ENCODE measurements at regions not wholly inside any gene's neighbourhood (a gene's known extent, or its start where the extent isn't known, plus 50 kb on each side); places are given as distances from the start of the nearest gene placed in this dataset.

DNA sequence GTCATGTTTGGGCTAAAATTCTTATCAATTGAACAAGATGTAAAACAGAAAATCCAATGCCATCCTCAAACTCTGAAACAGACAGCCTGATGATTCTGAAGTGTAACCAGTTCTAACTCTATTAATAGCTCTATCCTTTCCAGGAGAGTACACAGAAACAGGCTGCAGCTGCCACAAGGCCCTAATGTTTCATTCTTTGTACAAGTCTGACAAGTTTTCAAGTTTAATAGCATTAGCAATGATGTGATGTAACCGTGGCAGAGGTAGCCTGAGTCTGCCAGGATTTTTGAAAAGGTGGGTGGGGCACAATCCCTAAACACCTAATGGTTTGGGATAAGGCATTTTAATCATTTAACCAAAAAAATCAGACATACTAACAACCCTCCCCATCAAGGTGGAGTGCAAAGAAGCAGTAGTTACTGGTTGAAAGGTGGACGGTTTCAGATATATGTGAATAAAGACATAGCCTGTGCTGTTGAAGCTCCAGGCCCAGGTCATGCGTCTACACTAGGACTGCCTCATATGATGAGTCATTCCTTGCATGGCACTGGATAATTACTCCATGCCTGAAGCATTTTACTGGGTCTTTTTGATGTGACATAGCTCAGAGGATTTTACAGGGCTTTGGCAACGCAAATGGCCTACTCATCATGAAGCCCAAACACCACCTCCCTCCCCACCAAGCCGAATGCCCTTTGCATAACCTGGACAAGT, 145.1 kb upstream of the GRIP1 start (continued):
- TF ChIP-seq, protein P1, sequence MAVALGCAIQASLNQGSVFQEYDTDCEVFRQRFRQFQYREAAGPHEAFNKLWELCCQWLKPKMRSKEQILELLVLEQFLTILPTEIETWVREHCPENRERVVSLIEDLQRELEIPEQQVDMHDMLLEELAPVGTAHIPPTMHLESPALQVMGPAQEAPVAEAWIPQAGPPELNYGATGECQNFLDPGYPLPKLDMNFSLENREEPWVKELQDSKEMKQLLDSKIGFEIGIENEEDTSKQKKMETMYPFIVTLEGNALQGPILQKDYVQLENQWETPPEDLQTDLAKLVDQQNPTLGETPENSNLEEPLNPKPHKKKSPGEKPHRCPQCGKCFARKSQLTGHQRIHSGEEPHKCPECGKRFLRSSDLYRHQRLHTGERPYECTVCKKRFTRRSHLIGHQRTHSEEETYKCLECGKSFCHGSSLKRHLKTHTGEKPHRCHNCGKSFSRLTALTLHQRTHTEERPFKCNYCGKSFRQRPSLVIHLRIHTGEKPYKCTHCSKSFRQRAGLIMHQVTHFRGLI (tag by site-specific recombination; IDR thresholded peaks at IDR 0.05): no peak; the same call in 1 of the 2 replicates
- TF ChIP-seq, protein P2, sequence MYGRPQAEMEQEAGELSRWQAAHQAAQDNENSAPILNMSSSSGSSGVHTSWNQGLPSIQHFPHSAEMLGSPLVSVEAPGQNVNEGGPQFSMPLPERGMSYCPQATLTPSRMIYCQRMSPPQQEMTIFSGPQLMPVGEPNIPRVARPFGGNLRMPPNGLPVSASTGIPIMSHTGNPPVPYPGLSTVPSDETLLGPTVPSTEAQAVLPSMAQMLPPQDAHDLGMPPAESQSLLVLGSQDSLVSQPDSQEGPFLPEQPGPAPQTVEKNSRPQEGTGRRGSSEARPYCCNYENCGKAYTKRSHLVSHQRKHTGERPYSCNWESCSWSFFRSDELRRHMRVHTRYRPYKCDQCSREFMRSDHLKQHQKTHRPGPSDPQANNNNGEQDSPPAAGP (tag by site-specific recombination; IDR thresholded peaks at IDR 0.05): peak; percentile 60
- TF ChIP-seq ZXDB (tag by site-specific recombination; IDR thresholded peaks at IDR 0.05): 0 out of 2 replicates have a peak, but pooled peaks have one; percentile 38
- no peak for TF ChIP-seq ZNF175 (tag by site-specific recombination; IDR thresholded peaks at IDR 0.05)
- TF ChIP-seq ZNF24 (tag by site-specific recombination; IDR thresholded peaks at IDR 0.05): peak; percentile 74; the same call in 1 of the 2 replicates
- TF ChIP-seq, protein P3, sequence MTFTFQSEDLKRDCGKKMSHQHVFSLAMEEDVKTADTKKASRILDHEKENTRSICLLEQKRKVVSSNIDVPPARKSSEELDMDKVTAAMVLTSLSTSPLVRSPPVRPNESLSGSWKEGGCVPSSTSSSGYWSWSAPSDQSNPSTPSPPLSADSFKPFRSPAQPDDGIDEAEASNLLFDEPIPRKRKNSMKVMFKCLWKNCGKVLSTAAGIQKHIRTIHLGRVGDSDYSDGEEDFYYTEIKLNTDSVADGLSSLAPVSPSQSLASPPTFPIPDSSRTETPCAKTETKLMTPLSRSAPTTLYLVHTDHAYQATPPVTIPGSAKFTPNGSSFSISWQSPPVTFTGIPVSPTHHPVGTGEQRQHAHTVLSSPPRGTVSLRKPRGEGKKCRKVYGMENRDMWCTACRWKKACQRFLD (tag by site-specific recombination; IDR thresholded peaks at IDR 0.05): no peak
- TF ChIP-seq OSR2 (tag by site-specific recombination; IDR thresholded peaks at IDR 0.05): peak; percentile 29; the same call in 1 of the 2 replicates
- TF ChIP-seq ZNF768 (tag by site-specific recombination; IDR thresholded peaks at IDR 0.05): no peak
- TF ChIP-seq YY1 (tag by site-specific recombination; IDR thresholded peaks at IDR 0.05): no peak
- TF ChIP-seq, protein P4, sequence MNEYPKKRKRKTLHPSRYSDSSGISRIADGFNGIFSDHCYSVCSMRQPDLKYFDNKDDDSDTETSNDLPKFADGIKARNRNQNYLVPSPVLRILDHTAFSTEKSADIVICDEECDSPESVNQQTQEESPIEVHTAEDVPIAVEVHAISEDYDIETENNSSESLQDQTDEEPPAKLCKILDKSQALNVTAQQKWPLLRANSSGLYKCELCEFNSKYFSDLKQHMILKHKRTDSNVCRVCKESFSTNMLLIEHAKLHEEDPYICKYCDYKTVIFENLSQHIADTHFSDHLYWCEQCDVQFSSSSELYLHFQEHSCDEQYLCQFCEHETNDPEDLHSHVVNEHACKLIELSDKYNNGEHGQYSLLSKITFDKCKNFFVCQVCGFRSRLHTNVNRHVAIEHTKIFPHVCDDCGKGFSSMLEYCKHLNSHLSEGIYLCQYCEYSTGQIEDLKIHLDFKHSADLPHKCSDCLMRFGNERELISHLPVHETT (tag by site-specific recombination; IDR thresholded peaks at IDR 0.05): peak; percentile 62; the same call in 1 of the 2 replicates
- TF ChIP-seq ZNF112 (tag by site-specific recombination; IDR thresholded peaks at IDR 0.05): no peak
- TF ChIP-seq ZNF391 (tag by site-specific recombination; IDR thresholded peaks at IDR 0.05; ENCODE audit: borderline replicate concordance, low read depth): 0 out of 2 replicates have a peak, but pooled peaks have one; percentile 43
- TF ChIP-seq KLF16 (tag by site-specific recombination; IDR thresholded peaks at IDR 0.05): no peak; the same call in 1 of the 2 replicates
- peak; percentile 40; the same call in 1 of the 2 replicates for TF ChIP-seq ZNF843 (tag by site-specific recombination; IDR thresholded peaks at IDR 0.05)
- TF ChIP-seq, protein P5, sequence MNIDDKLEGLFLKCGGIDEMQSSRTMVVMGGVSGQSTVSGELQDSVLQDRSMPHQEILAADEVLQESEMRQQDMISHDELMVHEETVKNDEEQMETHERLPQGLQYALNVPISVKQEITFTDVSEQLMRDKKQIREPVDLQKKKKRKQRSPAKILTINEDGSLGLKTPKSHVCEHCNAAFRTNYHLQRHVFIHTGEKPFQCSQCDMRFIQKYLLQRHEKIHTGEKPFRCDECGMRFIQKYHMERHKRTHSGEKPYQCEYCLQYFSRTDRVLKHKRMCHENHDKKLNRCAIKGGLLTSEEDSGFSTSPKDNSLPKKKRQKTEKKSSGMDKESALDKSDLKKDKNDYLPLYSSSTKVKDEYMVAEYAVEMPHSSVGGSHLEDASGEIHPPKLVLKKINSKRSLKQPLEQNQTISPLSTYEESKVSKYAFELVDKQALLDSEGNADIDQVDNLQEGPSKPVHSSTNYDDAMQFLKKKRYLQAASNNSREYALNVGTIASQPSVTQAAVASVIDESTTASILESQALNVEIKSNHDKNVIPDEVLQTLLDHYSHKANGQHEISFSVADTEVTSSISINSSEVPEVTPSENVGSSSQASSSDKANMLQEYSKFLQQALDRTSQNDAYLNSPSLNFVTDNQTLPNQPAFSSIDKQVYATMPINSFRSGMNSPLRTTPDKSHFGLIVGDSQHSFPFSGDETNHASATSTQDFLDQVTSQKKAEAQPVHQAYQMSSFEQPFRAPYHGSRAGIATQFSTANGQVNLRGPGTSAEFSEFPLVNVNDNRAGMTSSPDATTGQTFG (tag by site-specific recombination; IDR thresholded peaks at IDR 0.05; ENCODE audit: borderline replicate concordance): no peak
- TF ChIP-seq, protein P6, sequence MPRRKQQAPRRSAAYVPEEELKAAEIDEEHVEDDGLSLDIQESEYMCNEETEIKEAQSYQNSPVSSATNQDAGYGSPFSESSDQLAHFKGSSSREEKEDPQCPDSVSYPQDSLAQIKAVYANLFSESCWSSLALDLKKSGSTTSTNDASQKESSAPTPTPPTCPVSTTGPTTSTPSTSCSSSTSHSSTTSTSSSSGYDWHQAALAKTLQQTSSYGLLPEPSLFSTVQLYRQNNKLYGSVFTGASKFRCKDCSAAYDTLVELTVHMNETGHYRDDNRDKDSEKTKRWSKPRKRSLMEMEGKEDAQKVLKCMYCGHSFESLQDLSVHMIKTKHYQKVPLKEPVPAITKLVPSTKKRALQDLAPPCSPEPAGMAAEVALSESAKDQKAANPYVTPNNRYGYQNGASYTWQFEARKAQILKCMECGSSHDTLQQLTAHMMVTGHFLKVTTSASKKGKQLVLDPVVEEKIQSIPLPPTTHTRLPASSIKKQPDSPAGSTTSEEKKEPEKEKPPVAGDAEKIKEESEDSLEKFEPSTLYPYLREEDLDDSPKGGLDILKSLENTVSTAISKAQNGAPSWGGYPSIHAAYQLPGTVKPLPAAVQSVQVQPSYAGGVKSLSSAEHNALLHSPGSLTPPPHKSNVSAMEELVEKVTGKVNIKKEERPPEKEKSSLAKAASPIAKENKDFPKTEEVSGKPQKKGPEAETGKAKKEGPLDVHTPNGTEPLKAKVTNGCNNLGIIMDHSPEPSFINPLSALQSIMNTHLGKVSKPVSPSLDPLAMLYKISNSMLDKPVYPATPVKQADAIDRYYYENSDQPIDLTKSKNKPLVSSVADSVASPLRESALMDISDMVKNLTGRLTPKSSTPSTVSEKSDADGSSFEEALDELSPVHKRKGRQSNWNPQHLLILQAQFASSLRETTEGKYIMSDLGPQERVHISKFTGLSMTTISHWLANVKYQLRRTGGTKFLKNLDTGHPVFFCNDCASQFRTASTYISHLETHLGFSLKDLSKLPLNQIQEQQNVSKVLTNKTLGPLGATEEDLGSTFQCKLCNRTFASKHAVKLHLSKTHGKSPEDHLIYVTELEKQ (tag by site-specific recombination; IDR thresholded peaks at IDR 0.05; ENCODE audit: borderline replicate concordance): peak; percentile 76; the same call in 1 of the 2 replicates
- TF ChIP-seq, protein P7, sequence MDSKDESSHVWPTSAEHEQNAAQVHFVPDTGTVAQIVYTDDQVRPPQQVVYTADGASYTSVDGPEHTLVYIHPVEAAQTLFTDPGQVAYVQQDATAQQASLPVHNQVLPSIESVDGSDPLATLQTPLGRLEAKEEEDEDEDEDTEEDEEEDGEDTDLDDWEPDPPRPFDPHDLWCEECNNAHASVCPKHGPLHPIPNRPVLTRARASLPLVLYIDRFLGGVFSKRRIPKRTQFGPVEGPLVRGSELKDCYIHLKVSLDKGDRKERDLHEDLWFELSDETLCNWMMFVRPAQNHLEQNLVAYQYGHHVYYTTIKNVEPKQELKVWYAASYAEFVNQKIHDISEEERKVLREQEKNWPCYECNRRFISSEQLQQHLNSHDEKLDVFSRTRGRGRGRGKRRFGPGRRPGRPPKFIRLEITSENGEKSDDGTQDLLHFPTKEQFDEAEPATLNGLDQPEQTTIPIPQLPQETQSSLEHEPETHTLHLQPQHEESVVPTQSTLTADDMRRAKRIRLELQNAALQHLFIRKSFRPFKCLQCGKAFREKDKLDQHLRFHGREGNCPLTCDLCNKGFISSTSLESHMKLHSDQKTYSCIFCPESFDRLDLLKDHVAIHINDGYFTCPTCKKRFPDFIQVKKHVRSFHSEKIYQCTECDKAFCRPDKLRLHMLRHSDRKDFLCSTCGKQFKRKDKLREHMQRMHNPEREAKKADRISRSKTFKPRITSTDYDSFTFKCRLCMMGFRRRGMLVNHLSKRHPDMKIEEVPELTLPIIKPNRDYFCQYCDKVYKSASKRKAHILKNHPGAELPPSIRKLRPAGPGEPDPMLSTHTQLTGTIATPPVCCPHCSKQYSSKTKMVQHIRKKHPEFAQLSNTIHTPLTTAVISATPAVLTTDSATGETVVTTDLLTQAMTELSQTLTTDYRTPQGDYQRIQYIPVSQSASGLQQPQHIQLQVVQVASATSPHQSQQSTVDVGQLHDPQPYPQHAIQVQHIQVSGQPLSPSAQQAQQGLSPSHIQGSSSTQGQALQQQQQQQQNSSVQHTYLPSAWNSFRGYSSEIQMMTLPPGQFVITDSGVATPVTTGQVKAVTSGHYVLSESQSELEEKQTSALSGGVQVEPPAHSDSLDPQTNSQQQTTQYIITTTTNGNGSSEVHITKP (tag by site-specific recombination; IDR thresholded peaks at IDR 0.05): no peak
- TF ChIP-seq ZBTB8A (tag by site-specific recombination; IDR thresholded peaks at IDR 0.05): peak; percentile 50
- TF ChIP-seq SCRT1 (tag by site-specific recombination; IDR thresholded peaks at IDR 0.05; ENCODE audit: borderline replicate concordance): no peak
- TF ChIP-seq, protein P8, sequence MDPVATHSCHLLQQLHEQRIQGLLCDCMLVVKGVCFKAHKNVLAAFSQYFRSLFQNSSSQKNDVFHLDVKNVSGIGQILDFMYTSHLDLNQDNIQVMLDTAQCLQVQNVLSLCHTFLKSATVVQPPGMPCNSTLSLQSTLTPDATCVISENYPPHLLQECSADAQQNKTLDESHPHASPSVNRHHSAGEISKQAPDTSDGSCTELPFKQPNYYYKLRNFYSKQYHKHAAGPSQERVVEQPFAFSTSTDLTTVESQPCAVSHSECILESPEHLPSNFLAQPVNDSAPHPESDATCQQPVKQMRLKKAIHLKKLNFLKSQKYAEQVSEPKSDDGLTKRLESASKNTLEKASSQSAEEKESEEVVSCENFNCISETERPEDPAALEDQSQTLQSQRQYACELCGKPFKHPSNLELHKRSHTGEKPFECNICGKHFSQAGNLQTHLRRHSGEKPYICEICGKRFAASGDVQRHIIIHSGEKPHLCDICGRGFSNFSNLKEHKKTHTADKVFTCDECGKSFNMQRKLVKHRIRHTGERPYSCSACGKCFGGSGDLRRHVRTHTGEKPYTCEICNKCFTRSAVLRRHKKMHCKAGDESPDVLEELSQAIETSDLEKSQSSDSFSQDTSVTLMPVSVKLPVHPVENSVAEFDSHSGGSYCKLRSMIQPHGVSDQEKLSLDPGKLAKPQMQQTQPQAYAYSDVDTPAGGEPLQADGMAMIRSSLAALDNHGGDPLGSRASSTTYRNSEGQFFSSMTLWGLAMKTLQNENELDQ (tag by site-specific recombination; IDR thresholded peaks at IDR 0.05; ENCODE audit: low read depth): no peak
